GM06990 (cell line): ENCODE measurements at regions not wholly inside any gene's neighbourhood (a gene's known extent, or its start where the extent isn't known, plus 50 kb on each side); places are given as distances from the start of the nearest gene placed in this dataset.

Source experiments
- DNase-seq: peaks from one replicate; pipeline ENCODE4 v3.0.0-alpha.2; 2011; ENCODE audit not compliant: insufficient read length; ENCODE audit errors: extremely low read depth
- H3K27me3 ChIP-seq: replicated peaks from 2 replicates; pipeline ENCODE4 v1.6.0; 2011; ENCODE audit warnings: low read length; ENCODE audit not compliant: control insufficient read depth, insufficient read depth
- H3K36me3 ChIP-seq: 2 replicates; pipeline ENCODE4 v1.5.1; 2011; ENCODE audit warnings: low read length; ENCODE audit not compliant: control insufficient read depth, insufficient read depth
- H3K4me3 ChIP-seq: replicated peaks from 2 replicates; pipeline ENCODE4 v1.5.1; 2011; ENCODE audit warnings: low read depth, mild to moderate bottlenecking, control low read depth, low read length
- CTCF ChIP-seq: IDR thresholded peaks from 2 replicates; pipeline ENCODE4 v1.5.1; 2011; ENCODE audit warnings: low read length, control low read depth, mild to moderate bottlenecking, inconsistent platforms; ENCODE audit not compliant: insufficient read depth, poor library complexity, severe bottlenecking

DNA sequence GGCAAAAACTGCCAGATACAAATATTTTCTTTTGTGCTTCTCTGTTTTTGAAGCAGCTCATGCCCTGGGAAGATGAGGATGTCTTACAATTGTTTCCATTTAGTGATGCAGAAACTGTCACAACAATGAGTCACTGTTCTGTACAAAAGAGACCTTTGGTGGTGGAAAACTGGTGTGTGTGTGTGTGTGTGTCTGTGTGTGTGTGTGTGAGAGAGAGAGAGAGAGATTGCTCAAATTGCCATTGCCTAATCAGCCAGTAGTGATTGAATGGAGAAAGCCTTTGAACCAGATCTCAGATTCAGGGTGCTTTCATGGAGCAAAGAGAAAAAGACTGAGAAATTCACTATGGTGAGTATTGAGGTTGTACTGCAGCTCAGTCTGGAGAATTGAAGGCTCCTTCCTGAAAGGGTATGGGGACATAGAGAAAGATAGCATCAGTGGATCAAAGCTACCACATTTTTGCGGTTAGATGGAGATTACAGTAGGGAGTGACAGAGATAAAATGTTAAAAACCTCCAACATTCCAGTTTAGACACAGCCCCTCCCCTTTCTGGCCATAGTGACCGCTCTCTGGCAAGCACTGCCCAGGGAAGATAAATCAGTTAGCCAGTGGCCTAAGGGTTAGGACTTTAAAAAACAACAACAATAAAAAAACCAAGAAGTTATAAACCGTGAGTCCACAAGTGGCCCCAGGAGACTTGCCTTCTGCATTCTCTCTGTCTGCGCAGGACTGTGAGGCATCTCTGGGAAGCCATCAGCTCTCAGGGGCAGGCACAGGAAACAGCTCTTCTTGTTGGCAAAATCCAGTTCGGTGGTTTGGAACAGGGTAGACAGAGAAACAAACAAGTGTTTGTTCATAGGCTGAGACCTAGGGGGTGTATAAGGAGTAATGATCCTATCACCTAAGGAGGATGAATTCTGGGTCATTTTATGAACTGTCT is 406.5 kb downstream of the DUSP10 start:
- TF ChIP-seq CTCF: no peak
- H3K4me3 ChIP-seq: no peak overlapping the region
- no peaks in the 10 kb centered on the region for H3K27me3 ChIP-seq
- no peak for DNase-seq
- no peaks in the 10 kb centered on the region for H3K36me3 ChIP-seq

DNA sequence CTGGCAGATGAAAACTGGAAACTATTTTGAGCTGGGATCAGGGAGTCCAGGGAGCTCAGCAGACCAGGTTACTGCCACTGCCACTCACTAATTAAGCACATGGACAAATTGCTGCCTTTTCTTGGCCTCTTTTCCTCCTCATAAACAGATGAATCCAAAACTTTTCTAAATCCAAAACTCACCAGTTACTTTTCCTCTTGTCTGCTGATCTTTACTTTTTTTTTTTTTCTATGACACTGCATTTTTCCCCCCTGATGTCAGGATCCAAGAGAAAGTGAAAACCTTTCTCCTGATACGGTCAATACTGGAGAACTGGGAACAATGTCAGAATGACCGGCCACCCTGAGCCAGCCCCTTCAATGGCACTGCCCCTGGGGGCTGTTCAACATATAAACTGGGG is 405.8 kb downstream of the DUSP10 start:
- DNase-seq: no peak

DNA sequence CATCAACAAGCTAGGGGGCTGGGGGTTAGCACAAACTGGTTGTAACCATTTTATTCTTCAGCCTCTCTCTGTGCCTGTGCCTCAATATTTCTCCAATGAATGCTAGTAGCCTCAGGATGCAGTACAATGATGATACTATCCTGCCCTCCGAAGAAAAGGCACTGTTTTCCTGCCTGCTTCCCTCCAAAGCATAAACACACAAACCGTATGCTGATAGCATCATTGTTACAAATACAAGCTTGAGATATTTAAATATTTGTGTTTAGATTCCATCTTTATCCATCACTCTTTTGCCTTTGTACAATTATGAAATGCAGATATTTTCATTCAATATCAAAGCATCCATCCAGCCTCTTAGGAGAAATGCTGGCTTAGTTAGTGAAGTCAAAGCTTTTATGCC is 404.8 kb downstream of the DUSP10 start:
- no peak for TF ChIP-seq CTCF
- Histone ChIP-seq H3K36me3 (no peaks in the 10 kb centered on the region), H3K4me3 (no peak overlapping the region), H3K27me3 (no peaks in the 10 kb centered on the region)
- no peak for DNase-seq

More for the DNA sequence above, 405.8 kb downstream of the DUSP10 start:
- H3K36me3 ChIP-seq: no peaks in the 10 kb centered on the region
- no peak for TF ChIP-seq CTCF
- H3K4me3 ChIP-seq: no peak overlapping the region
- no peaks in the 10 kb centered on the region for H3K27me3 ChIP-seq

DNA sequence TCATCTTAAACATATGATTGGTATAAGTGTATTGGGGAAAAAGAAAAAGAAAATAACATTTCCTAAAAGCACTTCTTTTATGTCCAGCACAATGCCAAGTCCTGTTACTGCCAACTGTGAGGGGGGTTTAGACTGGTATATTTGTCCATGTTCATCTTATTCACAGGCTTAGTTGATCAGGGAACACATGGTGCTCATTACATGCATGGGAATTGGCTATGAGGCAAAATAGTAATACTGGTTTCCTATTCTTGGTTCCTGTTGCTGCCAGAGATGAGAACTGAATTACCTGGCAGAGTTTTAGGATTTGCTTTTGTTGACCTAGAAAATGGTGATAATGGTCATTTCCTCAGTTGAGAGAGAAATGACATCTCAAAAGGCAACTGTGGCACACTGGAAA is 398.8 kb downstream of the DUSP10 start:
- no peak overlapping the region for H3K4me3 ChIP-seq

DNA sequence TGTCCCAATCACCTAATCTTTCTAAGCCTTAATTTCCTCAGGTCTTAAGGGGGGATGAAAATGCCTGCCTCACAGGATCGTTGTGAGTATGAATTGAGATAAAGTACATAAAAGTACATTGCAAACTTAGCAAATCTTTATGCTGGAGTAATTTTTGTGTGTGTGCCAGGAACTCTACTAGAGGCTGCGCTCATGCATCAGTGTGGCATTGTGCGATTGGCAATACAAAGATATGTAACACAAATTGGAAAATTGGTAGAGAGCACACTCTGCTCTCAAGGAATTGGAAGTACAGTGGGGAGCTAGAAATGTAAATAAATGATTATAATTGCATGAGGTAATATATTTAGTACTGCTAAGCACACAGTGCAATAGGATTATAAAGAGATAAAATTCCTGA is 398.3 kb downstream of the DUSP10 start:
- no peak for DNase-seq
- no peaks in the 10 kb centered on the region for H3K27me3 ChIP-seq
- no peak overlapping the region for H3K4me3 ChIP-seq
- H3K36me3 ChIP-seq: no peaks in the 10 kb centered on the region
- TF ChIP-seq CTCF: no peak

More for the DNA sequence above, 398.8 kb downstream of the DUSP10 start:
- no peak for TF ChIP-seq CTCF
- DNase-seq: no peak
- Histone ChIP-seq H3K36me3 (no peaks in the 10 kb centered on the region), H3K27me3 (no peaks in the 10 kb centered on the region)
